ENCODE measurements at regions not wholly inside any gene's neighbourhood (a gene's known extent, or its start where the extent isn't known, plus 50 kb on each side); places are given as distances from the start of the nearest gene placed in this dataset.

DNA sequence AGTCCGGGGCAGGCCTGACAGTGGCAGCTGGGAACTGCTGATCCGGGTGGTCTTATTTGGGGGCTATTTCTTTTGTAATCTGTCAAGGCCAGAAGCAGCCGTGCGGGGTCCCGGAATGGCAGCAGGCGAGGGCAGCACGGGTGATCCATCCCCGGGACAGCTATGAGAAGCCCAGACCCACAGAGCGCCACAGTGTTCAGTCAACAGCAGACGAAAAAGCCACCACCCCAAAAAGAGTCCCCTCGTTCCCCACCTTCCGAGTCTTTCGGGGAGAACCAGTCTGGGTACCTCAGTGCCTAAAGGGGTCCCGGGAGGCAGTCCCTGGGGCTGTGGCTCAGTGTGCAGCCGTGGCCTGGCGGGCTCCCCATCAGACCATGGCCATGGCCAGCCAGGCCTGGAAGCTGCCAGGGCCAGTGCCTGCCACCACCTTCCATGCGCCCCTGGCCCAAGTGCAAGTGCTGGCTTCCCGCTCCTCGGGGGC, 125.1 kb upstream of the KCTD7 start:
- no peak for TF ChIP-seq CTCF (conservative IDR thresholded peaks at IDR 0.05; ENCODE audit: low read depth, low read length)
- no peak for TF ChIP-seq CEBPB (IDR thresholded peaks at IDR 0.05; ENCODE audit: low read depth, low read length)
- TF ChIP-seq MAZ (IDR thresholded peaks at IDR 0.05; ENCODE audit: borderline replicate concordance, low read depth, low read length): no peak
